ENCODE measurements at regions not wholly inside any gene's neighbourhood (a gene's known extent, or its start where the extent isn't known, plus 50 kb on each side); places are given as distances from the start of the nearest gene placed in this dataset.

- peak; percentile 89 for DNase-seq
Measured at GRCh38 chr11:27904358-27905055, 203.4 kb downstream of the KIF18A start.

- DNase-seq = peak; percentile 78
Measured at GRCh38 chr11:27902981-27903624, 202.8 kb upstream of the BDNF start.

- DNase-seq = peak; percentile 22
Measured at GRCh38 chr11:27898166-27898565, 197.9 kb upstream of the BDNF start.

GRCh38 chr11:27896096-27896495 lies 195.8 kb upstream of the BDNF start:
- DNase-seq = no peak

- no peak for DNase-seq
Measured at GRCh38 chr11:27894552-27894951, 194.3 kb upstream of the BDNF start.

GRCh38 chr11:27886857-27887256 lies 186.6 kb upstream of the BDNF start:
- no peak for DNase-seq

GRCh38 chr11:27882066-27882697 lies 181.9 kb upstream of the BDNF start:
- no peak for DNase-seq

GRCh38 chr11:27875831-27876775 lies 175.8 kb upstream of the BDNF start:
- DNase-seq = no peak

GRCh38 chr11:27874998-27875830 lies 175.0 kb upstream of the BDNF start:
- DNase-seq = no peak

GRCh38 chr11:27873664-27874063 lies 173.4 kb upstream of the BDNF start:
- no peak for DNase-seq

GRCh38 chr11:27871056-27871455 lies 170.8 kb upstream of the BDNF start:
- no peak for DNase-seq

GRCh38 chr11:27869701-27870100 lies 169.4 kb upstream of the BDNF start:
- no peak for DNase-seq

- no peak for DNase-seq
Measured at GRCh38 chr11:27868709-27869108, 168.5 kb upstream of the BDNF start.

- no peak for DNase-seq
Measured at GRCh38 chr11:27868226-27868625, 168.0 kb upstream of the BDNF start.

- no peak for DNase-seq
Measured at GRCh38 chr11:27865105-27865504, 164.8 kb upstream of the BDNF start.

- DNase-seq = no peak
Measured at GRCh38 chr11:27864611-27865010, 164.4 kb upstream of the BDNF start.

- DNase-seq = peak; percentile 50
Measured at GRCh38 chr11:27864091-27864491, 163.8 kb upstream of the BDNF start.

GRCh38 chr11:27863637-27864036 lies 163.4 kb upstream of the BDNF start:
- DNase-seq = no peak

GRCh38 chr11:27861706-27862430 lies 161.6 kb upstream of the BDNF start:
- DNase-seq = peak; percentile 93

- no peak for DNase-seq
Measured at GRCh38 chr11:27860811-27861210, 160.6 kb upstream of the BDNF start.

- DNase-seq = no peak
Measured at GRCh38 chr11:27858866-27859265, 158.6 kb upstream of the BDNF start.
